RWPE1 (cell line): ENCODE measurements at regions not wholly inside any gene's neighbourhood (a gene's known extent, or its start where the extent isn't known, plus 50 kb on each side); places are given as distances from the start of the nearest gene placed in this dataset.
"Not testable (repeated sequence)": the region's sequence is repeated elsewhere in the genome, so short reads cannot be mapped to it uniquely, and the experiment has no call there.

Experiments used
- CTCF ChIA-PET: fragments of 350-600 bp; sonication (Branson Sonifier 250); formaldehyde crosslinking; extraction: SDS; loops from one replicate; lab custom pipeline; 2021; lab: Yijun Ruan, JAX
- POLR2A ChIA-PET: fragments of 400-600 bp; formaldehyde crosslinking; extraction: SDS; loops from one replicate; lab custom pipeline; 2020; ENCODE audit warnings: antibody characterized with exemption; ENCODE audit not compliant: low non-redundant PET; lab: Yijun Ruan, JAX
- DNase-seq: peaks from one replicate; pipeline ENCODE4 v3.0.0; 2012; ENCODE audit warnings: low spot score
- H3K27ac ChIP-seq: fragments of 450-650 bp; 2 replicates; pipeline ENCODE4 v1.5.1; 2017
- CTCF ChIP-seq: fragments of 450-650 bp; conservative IDR thresholded peaks from 2 replicates; pipeline ENCODE4 v1.5.1; 2017; ENCODE audit warnings: low read depth, mild to moderate bottlenecking

- TF ChIP-seq CTCF: no peak
- no peak for DNase-seq
- ChIA-PET POLR2A (no interaction called here), CTCF (interaction anchor here (0.6 kb wide), 1 partner anchor 313 kb away, joined by 3 read pairs; no protein-coding TSS in a partner anchor)
- no peak overlapping the region for H3K27ac ChIP-seq
These were observed 91.7 kb upstream of the YWHAQ start for GRCh38 chr2:9722451-9722850.

GRCh38 chr2:9724565-9724964 lies 93.8 kb upstream of the YWHAQ start:
- ChIA-PET POLR2A (no interaction called here), CTCF (no interaction called here)
- no peak for DNase-seq
- no peak for TF ChIP-seq CTCF
- H3K27ac ChIP-seq: no peak overlapping the region

GRCh38 chr2:9725106-9725505 lies 94.3 kb upstream of the YWHAQ start:
- ChIA-PET CTCF (no interaction called here), POLR2A (no interaction called here)
- TF ChIP-seq CTCF: no peak
- no peak for DNase-seq
- H3K27ac ChIP-seq: no peak overlapping the region

- DNase-seq, H3K27ac ChIP-seq, POLR2A ChIA-PET, CTCF ChIA-PET: not testable (repeated sequence)
These were observed 95.2 kb upstream of the YWHAQ start for GRCh38 chr2:9726016-9726415.

- DNase-seq, H3K27ac ChIP-seq, POLR2A ChIA-PET: not testable (repeated sequence)
- CTCF ChIA-PET: interaction anchor here (0.6 kb wide), 1 partner anchor 20 kb away, joined by 3 read pairs; no protein-coding TSS in a partner anchor
These were observed 99.7 kb upstream of the YWHAQ start for GRCh38 chr2:9730523-9730922.

- TF ChIP-seq CTCF: no peak
- no peak overlapping the region for H3K27ac ChIP-seq
- ChIA-PET POLR2A (no interaction called here), CTCF (interaction anchor here (0.6 kb wide), 1 partner anchor 81 kb away, joined by 10 read pairs; no protein-coding TSS in a partner anchor)
- DNase-seq: no peak
These were observed 102.0 kb upstream of the YWHAQ start for GRCh38 chr2:9732824-9733223.

GRCh38 chr2:9734308-9734707 lies 103.5 kb upstream of the YWHAQ start:
- no peak for DNase-seq
- no peak overlapping the region for H3K27ac ChIP-seq
- TF ChIP-seq CTCF: no peak
- CTCF ChIA-PET: no interaction called here
- POLR2A ChIA-PET: no interaction called here

GRCh38 chr2:9735335-9735734 lies 104.5 kb upstream of the YWHAQ start:
- H3K27ac ChIP-seq: no peak overlapping the region
- TF ChIP-seq CTCF: no peak
- no peak for DNase-seq
- ChIA-PET POLR2A (no interaction called here), CTCF (interaction anchor here (0.6 kb wide), 2 partner anchors 20 to 35 kb away, joined by 3 to 4 read pairs; no protein-coding TSS in a partner anchor)
